Astrocyte (in vitro differentiated cells and primary cell): ENCODE measurements at regions not wholly inside any gene's neighbourhood (a gene's known extent, or its start where the extent isn't known, plus 50 kb on each side); places are given as distances from the start of the nearest gene placed in this dataset.

Experiments
- CTCF ChIP-seq: IDR thresholded peaks from 2 replicates; pipeline ENCODE4 v1.5.1; 2011; ENCODE audit warnings: low read depth, mild to moderate bottlenecking, inconsistent platforms, low read length, moderate library complexity; ENCODE audit not compliant: insufficient read depth
- EZH2 ChIP-seq: IDR thresholded peaks from 2 replicates; pipeline ENCODE4 v1.6.1; 2012; ENCODE audit warnings: mild to moderate bottlenecking, low read length, inconsistent platforms; ENCODE audit not compliant: insufficient read depth

- TF ChIP-seq CTCF (no peak), EZH2 (no peak)
Measured at GRCh38 chr1:187942986-187943385, 1114.2 kb downstream of the PLA2G4A start.
